CD14-positive monocyte (primary cell): ENCODE measurements at regions not wholly inside any gene's neighbourhood (a gene's known extent, or its start where the extent isn't known, plus 50 kb on each side); places are given as distances from the start of the nearest gene placed in this dataset.

Experiments
- DNase-seq, 3 donors: peaks; one replicate each; pipeline ENCODE4 v3.0.0-alpha.2; 2011 to 2022
- H2AFZ ChIP-seq: 2 replicates; pipeline ENCODE4 v1.6.0; 2012; ENCODE audit warnings: mild to moderate bottlenecking, low read depth, low read length, inconsistent platforms; ENCODE audit not compliant: insufficient read depth, poor library complexity, severe bottlenecking
- H3K27ac ChIP-seq, 2 donors: 1 replicate in 1 of 2; 2 replicates in 1 of 2; pipeline ENCODE4 v1.5.1; 2012 to 2013; ENCODE audit warnings: low read length in 2 of 2, control low read depth in 1 of 2, inconsistent platforms in 1 of 2, low read depth in 1 of 2, mild to moderate bottlenecking in 1 of 2
- H3K27me3 ChIP-seq, 2 donors: one replicate each; pipeline versions ENCODE4 v1.6.0 to v1.6.1; 2011 to 2013; ENCODE audit warnings: low read length in 2 of 2; ENCODE audit not compliant: control insufficient read depth in 2 of 2, insufficient read depth in 2 of 2
- H3K36me3 ChIP-seq, 2 donors: replicated peaks in 1 of 2; 1 replicate in 1 of 2; 2 replicates in 1 of 2; pipeline versions ENCODE4 v1.5.1 to v1.6.1; 2012 to 2013; ENCODE audit warnings: low read length in 2 of 2, control low read depth in 1 of 2, inconsistent platforms in 1 of 2, mild to moderate bottlenecking in 1 of 2; ENCODE audit not compliant: insufficient read depth in 2 of 2, control insufficient read depth in 1 of 2
- H3K4me1 ChIP-seq, 2 donors: 1 replicate in 1 of 2; 2 replicates in 1 of 2; pipeline versions ENCODE4 v1.5.1 to v1.6.1; 2012 to 2013; ENCODE audit warnings: low read length in 2 of 2, control low read depth in 1 of 2, inconsistent platforms in 1 of 2, mild to moderate bottlenecking in 1 of 2, moderate library complexity in 1 of 2; ENCODE audit not compliant: insufficient read depth in 2 of 2, control insufficient read depth in 1 of 2
- H3K4me2 ChIP-seq: replicated peaks from 2 replicates; pipeline ENCODE3; 2012; ENCODE audit warnings: low read length, moderate library complexity, mild to moderate bottlenecking; ENCODE audit not compliant: poor library complexity, severe bottlenecking; ENCODE audit errors: extremely low read depth
- H3K4me3 ChIP-seq, 3 experiments: fragments of 200-600 bp in 1 of 3; sonication (generic) in 1 of 3; replicated peaks in 1 of 3; 1 replicate in 2 of 3; 2 replicates in 1 of 3; pipeline ENCODE4 v1.5.1; 2011 to 2013; ENCODE audit warnings: low read length in 3 of 3, mild to moderate bottlenecking in 3 of 3, control low read depth in 2 of 3, low read depth in 2 of 3, inconsistent platforms in 1 of 3, moderate library complexity in 1 of 3
- H3K79me2 ChIP-seq: 2 replicates; pipeline ENCODE4 v1.6.0; 2012; ENCODE audit warnings: mild to moderate bottlenecking, control low read depth, inconsistent platforms, low read length, moderate library complexity; ENCODE audit not compliant: insufficient read depth
- H3K9ac ChIP-seq: 2 replicates; pipeline ENCODE4 v1.6.0; 2017; ENCODE audit warnings: low read length, mild to moderate bottlenecking; ENCODE audit not compliant: insufficient read depth, poor library complexity, severe bottlenecking
- H3K9me3 ChIP-seq, 2 donors: replicated peaks in 1 of 2; 1 replicate in 1 of 2; 2 replicates in 1 of 2; pipeline versions ENCODE4 v1.5.1 to v1.6.1; 2012 to 2013; ENCODE audit warnings: low read length in 2 of 2, control low read depth in 1 of 2; ENCODE audit not compliant: control insufficient read depth in 1 of 2, insufficient read depth in 1 of 2
- H4K20me1 ChIP-seq: 2 replicates; pipeline ENCODE4 v1.6.0; 2012; ENCODE audit warnings: mild to moderate bottlenecking, low read length, control low read depth, moderate library complexity; ENCODE audit not compliant: insufficient read depth
- H3K27ac Mint-ChIP-seq, 7 donors: one replicate each; pipeline ENCODE4 v1.8.0; 2020; ENCODE audit warnings: mild to moderate bottlenecking in 7 of 7, mixed read lengths in 7 of 7, moderate library complexity in 6 of 7, inconsistent platforms in 2 of 7
- H3K27me3 Mint-ChIP-seq, 3 donors: one replicate each; pipeline ENCODE4 v1.8.0; 2021 to 2022; ENCODE audit warnings: low read depth in 3 of 3, mild to moderate bottlenecking in 3 of 3, mixed read lengths in 3 of 3, moderate library complexity in 3 of 3, inconsistent platforms in 1 of 3
- H3K36me3 Mint-ChIP-seq, 2 donors: one replicate each; pipeline ENCODE4 v1.8.0; 2020; ENCODE audit warnings: mixed read lengths in 2 of 2, inconsistent platforms in 1 of 2, mild to moderate bottlenecking in 1 of 2
- H3K4me1 Mint-ChIP-seq: one replicate; pipeline ENCODE4 v1.8.0; 2020; ENCODE audit warnings: mild to moderate bottlenecking, mixed read lengths
- H3K4me3 Mint-ChIP-seq, 2 donors: one replicate each; pipeline ENCODE4 v1.8.0; 2020; ENCODE audit warnings: mild to moderate bottlenecking in 2 of 2, mixed read lengths in 2 of 2, moderate library complexity in 1 of 2
- H3K9me3 Mint-ChIP-seq, 7 donors: one replicate each; pipeline ENCODE4 v1.8.0; 2020 to 2022; ENCODE audit warnings: mixed read lengths in 7 of 7, mild to moderate bottlenecking in 6 of 7, moderate library complexity in 6 of 7, inconsistent platforms in 2 of 7
- WGBS: methylation state at CpG from one replicate; pipeline ENCODE4 v1.1.5; 2013; ENCODE audit warnings: missing lambda C conversion rate; ENCODE audit not compliant: insufficient coverage; 5-methylcytosine and 5-hydroxymethylcytosine counted together
- intact Hi-C, 2 donors: fragments of 100-400 bp; cut with micrococcal nuclease; formaldehyde crosslinking; loops; one replicate each; pipeline versions ENCODE4 v1.15.0 to v1.15.1; 2023
- TF ChIP-seq, protein P1 (sequence below): fragments of 200-600 bp; IDR thresholded peaks from one replicate; pipeline ENCODE4 v1.8.0; 2022; ENCODE audit warnings: antibody characterized with exemption, mild to moderate bottlenecking

DNA sequence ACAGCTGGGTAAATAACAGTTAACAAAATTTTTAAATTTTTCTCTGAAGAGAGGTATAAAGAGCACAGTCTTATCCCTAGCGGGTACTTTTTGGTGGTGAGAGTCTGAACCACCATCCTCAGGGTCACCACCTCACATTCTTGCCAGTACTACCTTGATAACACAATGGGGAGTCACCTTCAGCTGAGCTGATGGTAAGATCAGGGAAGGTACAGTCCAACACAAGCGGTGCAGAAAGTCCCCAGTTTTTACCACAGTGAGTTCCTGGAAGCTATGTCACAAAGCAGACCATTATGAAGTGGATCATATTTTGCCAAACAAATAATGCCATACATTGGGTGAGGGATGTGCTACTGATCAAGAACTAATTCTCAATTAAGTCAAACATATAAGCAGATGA is 176.9 kb downstream of the FASLG start:
- no CpG with 5 or more reads among the region's 2 CpGs for WGBS
- H3K9ac ChIP-seq: no peak overlapping the region
- no peak for DNase-seq
- no peak overlapping the region for H3K27ac ChIP-seq
- H3K36me3 Mint-ChIP-seq: no peaks in the 10 kb centered on the region
- no peaks in the 10 kb centered on the region for H3K79me2 ChIP-seq
- peaks cover 0 to 1% (median 0%) of the 10 kb centered on the region in 3 donors for H3K27me3 Mint-ChIP-seq
- no peak overlapping the region for H2AFZ ChIP-seq
- intact Hi-C loops: no loop called here
- no peak overlapping the region for H3K4me3 ChIP-seq
- H3K4me3 Mint-ChIP-seq: no peak overlapping the region
- no peaks in the 10 kb centered on the region for H3K4me1 ChIP-seq
- no peaks in the 10 kb centered on the region for H3K27me3 ChIP-seq
- TF ChIP-seq, protein P1, sequence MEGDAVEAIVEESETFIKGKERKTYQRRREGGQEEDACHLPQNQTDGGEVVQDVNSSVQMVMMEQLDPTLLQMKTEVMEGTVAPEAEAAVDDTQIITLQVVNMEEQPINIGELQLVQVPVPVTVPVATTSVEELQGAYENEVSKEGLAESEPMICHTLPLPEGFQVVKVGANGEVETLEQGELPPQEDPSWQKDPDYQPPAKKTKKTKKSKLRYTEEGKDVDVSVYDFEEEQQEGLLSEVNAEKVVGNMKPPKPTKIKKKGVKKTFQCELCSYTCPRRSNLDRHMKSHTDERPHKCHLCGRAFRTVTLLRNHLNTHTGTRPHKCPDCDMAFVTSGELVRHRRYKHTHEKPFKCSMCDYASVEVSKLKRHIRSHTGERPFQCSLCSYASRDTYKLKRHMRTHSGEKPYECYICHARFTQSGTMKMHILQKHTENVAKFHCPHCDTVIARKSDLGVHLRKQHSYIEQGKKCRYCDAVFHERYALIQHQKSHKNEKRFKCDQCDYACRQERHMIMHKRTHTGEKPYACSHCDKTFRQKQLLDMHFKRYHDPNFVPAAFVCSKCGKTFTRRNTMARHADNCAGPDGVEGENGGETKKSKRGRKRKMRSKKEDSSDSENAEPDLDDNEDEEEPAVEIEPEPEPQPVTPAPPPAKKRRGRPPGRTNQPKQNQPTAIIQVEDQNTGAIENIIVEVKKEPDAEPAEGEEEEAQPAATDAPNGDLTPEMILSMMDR: no peak
- H3K9me3 ChIP-seq: no peaks in the 10 kb centered on the region
- H3K27ac Mint-ChIP-seq: no peak overlapping the region
- H4K20me1 ChIP-seq: no peaks in the 10 kb centered on the region
- H3K36me3 ChIP-seq: no peaks in the 10 kb centered on the region
- H3K4me1 Mint-ChIP-seq: no peaks in the 10 kb centered on the region
- H3K9me3 Mint-ChIP-seq: no peaks in the 10 kb centered on the region
- H3K4me2 ChIP-seq: no peak overlapping the region

DNA sequence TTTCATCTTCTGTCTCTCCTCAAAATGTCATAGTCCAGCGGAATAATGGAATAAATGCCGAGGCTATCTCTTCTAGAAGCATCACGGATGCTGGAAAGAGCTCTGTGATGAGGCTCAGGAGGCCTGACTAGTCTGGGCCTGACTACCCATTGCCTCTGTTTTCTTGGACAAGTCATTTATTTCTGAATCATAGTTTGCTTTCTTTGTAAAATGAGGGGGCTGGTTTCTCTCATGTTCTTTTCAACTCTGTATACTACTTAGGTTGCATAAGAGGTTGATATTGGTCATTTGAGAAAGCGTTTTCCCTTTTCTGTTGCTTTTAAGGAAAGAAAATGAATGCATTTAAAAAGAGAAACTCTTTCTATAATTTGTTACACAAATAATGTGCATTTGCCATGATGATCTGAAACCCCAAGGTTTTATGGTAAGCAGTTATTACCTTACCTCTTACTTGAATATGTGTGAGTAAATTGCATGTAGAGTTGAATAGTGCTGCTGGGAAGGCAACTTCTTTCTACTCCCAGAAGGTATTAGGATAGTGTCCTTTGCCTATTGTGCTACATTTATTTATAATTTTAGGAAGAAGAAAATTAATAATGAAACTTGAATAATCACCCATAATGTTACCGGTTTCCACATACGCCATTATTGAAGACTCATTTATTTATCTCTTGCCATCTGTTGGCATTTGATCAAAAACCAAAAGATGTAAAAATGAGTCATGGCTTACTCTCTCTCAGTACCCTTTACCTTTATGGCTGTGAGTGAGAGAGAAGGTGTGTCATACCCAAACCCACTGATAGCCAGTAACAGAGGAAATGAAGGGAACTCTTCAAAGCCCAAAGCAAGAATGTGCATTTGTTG is 179.1 kb downstream of the FASLG start:
- no peak overlapping the region for H3K27ac ChIP-seq
- no peaks in the 10 kb centered on the region for H3K36me3 ChIP-seq
- no peaks in the 10 kb centered on the region for H4K20me1 ChIP-seq
- no peaks in the 10 kb centered on the region for H3K4me1 ChIP-seq
- no peak overlapping the region for H3K27ac Mint-ChIP-seq
- no peak for DNase-seq
- no peaks in the 10 kb centered on the region for H3K9me3 ChIP-seq
- TF ChIP-seq, protein P1: no peak
- no peak overlapping the region for H3K4me2 ChIP-seq
- no peaks in the 10 kb centered on the region for H3K27me3 ChIP-seq
- no peak overlapping the region for H2AFZ ChIP-seq
- H3K4me1 Mint-ChIP-seq: no peaks in the 10 kb centered on the region
- intact Hi-C loops: no loop called here
- peaks cover 0 to 1% (median 1%) of the 10 kb centered on the region in 3 donors for H3K27me3 Mint-ChIP-seq
- WGBS: 96% methylated on average over 3 of the region's 6 CpGs
- no peak overlapping the region for H3K4me3 ChIP-seq
- H3K36me3 Mint-ChIP-seq: no peaks in the 10 kb centered on the region
- H3K9me3 Mint-ChIP-seq: no peaks in the 10 kb centered on the region
- H3K9ac ChIP-seq: no peak overlapping the region
- H3K79me2 ChIP-seq: no peaks in the 10 kb centered on the region
- no peak overlapping the region for H3K4me3 Mint-ChIP-seq
